Mesothelial cell of epicardium (in vitro differentiated cells): ENCODE measurements at regions not wholly inside any gene's neighbourhood (a gene's known extent, or its start where the extent isn't known, plus 50 kb on each side); places are given as distances from the start of the nearest gene placed in this dataset.

Experiments
- DNase-seq, 2 experiments: peaks; one replicate each; pipeline ENCODE4 v3.0.0; 2021; ENCODE audit warnings: low spot score in 2 of 2; ENCODE audit not compliant: unreplicated experiment in 2 of 2
- H3K27ac Mint-ChIP-seq: 2 replicates; pipeline ENCODE4 v1.8.0; 2021; ENCODE audit warnings: mixed read lengths
- H3K27me3 Mint-ChIP-seq: 2 replicates; pipeline ENCODE4 v1.8.0; 2021; ENCODE audit warnings: low read depth, mixed read lengths
- H3K36me3 Mint-ChIP-seq: 2 replicates; pipeline ENCODE4 v1.8.0; 2021; ENCODE audit warnings: mixed read lengths
- H3K4me1 Mint-ChIP-seq: 2 replicates; pipeline ENCODE4 v1.8.0; 2021; ENCODE audit warnings: mixed read lengths
- H3K4me3 Mint-ChIP-seq: 2 replicates; pipeline ENCODE4 v1.8.0; 2021; ENCODE audit warnings: mild to moderate bottlenecking, moderate library complexity, mixed read lengths
- H3K9me3 Mint-ChIP-seq: 2 replicates; pipeline ENCODE4 v1.8.0; 2021; ENCODE audit warnings: mixed read lengths
- TF ChIP-seq, protein P1 (sequence below): fragments of 200-600 bp; sonication (generic); IDR thresholded peaks from one replicate; pipeline ENCODE4 v1.5.0; 2021; ENCODE audit warnings: antibody characterized with exemption; ENCODE audit not compliant: unreplicated experiment

GRCh38 chr20:11162026-11162775 is 488.4 kb upstream of the JAG1 start:
- TF ChIP-seq, protein P1, sequence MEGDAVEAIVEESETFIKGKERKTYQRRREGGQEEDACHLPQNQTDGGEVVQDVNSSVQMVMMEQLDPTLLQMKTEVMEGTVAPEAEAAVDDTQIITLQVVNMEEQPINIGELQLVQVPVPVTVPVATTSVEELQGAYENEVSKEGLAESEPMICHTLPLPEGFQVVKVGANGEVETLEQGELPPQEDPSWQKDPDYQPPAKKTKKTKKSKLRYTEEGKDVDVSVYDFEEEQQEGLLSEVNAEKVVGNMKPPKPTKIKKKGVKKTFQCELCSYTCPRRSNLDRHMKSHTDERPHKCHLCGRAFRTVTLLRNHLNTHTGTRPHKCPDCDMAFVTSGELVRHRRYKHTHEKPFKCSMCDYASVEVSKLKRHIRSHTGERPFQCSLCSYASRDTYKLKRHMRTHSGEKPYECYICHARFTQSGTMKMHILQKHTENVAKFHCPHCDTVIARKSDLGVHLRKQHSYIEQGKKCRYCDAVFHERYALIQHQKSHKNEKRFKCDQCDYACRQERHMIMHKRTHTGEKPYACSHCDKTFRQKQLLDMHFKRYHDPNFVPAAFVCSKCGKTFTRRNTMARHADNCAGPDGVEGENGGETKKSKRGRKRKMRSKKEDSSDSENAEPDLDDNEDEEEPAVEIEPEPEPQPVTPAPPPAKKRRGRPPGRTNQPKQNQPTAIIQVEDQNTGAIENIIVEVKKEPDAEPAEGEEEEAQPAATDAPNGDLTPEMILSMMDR, result no peak
- H3K36me3 Mint-ChIP-seq, result no peaks in the 10 kb centered on the region
- H3K27me3 Mint-ChIP-seq, result peaks cover 3% of the 10 kb centered on the region
- no peak overlapping the region for H3K27ac Mint-ChIP-seq
- H3K9me3 Mint-ChIP-seq, result no peaks in the 10 kb centered on the region
- peaks cover 22% of the 10 kb centered on the region for H3K4me1 Mint-ChIP-seq
- DNase-seq, result no peak
- H3K4me3 Mint-ChIP-seq, result no peak overlapping the region

- no peak for DNase-seq
- H3K27ac Mint-ChIP-seq, result no peak overlapping the region
- H3K4me3 Mint-ChIP-seq, result no peak overlapping the region
- no peaks in the 10 kb centered on the region for H3K36me3 Mint-ChIP-seq
- TF ChIP-seq, protein P1, result no peak
- H3K4me1 Mint-ChIP-seq, result no peaks in the 10 kb centered on the region
- H3K27me3 Mint-ChIP-seq, result peaks cover 3% of the 10 kb centered on the region
- H3K9me3 Mint-ChIP-seq, result no peaks in the 10 kb centered on the region
These were observed 492.0 kb upstream of the JAG1 start for GRCh38 chr20:11165789-11166188.

DNA sequence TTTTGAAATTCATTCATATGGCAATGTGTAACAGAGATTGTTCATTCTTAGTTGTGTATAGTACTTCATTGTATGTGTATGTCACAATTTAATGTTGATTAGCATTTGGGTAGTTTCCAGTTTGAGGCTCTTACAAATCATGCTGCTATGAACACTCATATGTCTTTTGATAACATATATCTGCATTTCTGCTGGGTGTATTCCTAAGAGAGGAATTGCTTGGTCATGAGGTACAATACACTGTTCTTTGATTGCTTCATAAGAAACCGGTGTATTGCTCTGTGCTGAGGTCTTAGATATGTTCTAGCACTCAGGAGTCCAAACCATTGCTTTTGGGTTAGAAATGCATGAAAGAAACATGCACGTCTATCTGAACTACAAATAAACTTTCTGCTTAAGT is 492.9 kb upstream of the JAG1 start:
- Mint-ChIP-seq H3K4me1 (no peaks in the 10 kb centered on the region), H3K4me3 (no peak overlapping the region), H3K27ac (no peak overlapping the region), H3K9me3 (no peaks in the 10 kb centered on the region), H3K27me3 (no peaks in the 10 kb centered on the region), H3K36me3 (no peaks in the 10 kb centered on the region)
- DNase-seq, result no peak
- TF ChIP-seq, protein P1, result no peak

GRCh38 chr20:11168026-11168425 is 494.2 kb upstream of the JAG1 start:
- no peaks in the 10 kb centered on the region for H3K4me1 Mint-ChIP-seq
- TF ChIP-seq, protein P1, result no peak

GRCh38 chr20:11170025-11170424 is 496.2 kb upstream of the JAG1 start:
- Mint-ChIP-seq H3K4me1 (peaks cover 2% of the 10 kb centered on the region), H3K4me3 (no peak overlapping the region), H3K27ac (no peak overlapping the region), H3K27me3 (no peaks in the 10 kb centered on the region), H3K9me3 (no peaks in the 10 kb centered on the region), H3K36me3 (no peaks in the 10 kb centered on the region)
- no peak for DNase-seq
- TF ChIP-seq, protein P1, result no peak

More at GRCh38 chr20:11168026-11168425, 494.2 kb upstream of the JAG1 start:
- no peak overlapping the region for H3K4me3 Mint-ChIP-seq
- H3K27me3 Mint-ChIP-seq, result no peaks in the 10 kb centered on the region
- H3K9me3 Mint-ChIP-seq, result no peaks in the 10 kb centered on the region
- H3K27ac Mint-ChIP-seq, result no peak overlapping the region
- no peaks in the 10 kb centered on the region for H3K36me3 Mint-ChIP-seq
- DNase-seq, result no peak
